Epithelial cell of esophagus (primary cell): ENCODE measurements at regions not wholly inside any gene's neighbourhood (a gene's known extent, or its start where the extent isn't known, plus 50 kb on each side); places are given as distances from the start of the nearest gene placed in this dataset.
A peak's percentile ranks its signal among the peaks of the same experiment; 100 is the strongest.

ENCODE experiments used
- DNase-seq: peaks from one replicate; pipeline ENCODE4 v3.0.0; 2010; ENCODE audit warnings: low read depth
- H3K4me3 ChIP-seq: 2 replicates; pipeline ENCODE4 v1.5.1; 2011; ENCODE audit warnings: mild to moderate bottlenecking, low read length, control low read depth
- CTCF ChIP-seq: IDR thresholded peaks from 2 replicates; pipeline ENCODE4 v1.5.1; 2011; ENCODE audit warnings: low read depth, mild to moderate bottlenecking, low read length, control low read depth, inconsistent platforms; ENCODE audit not compliant: insufficient read depth; ENCODE audit errors: missing control alignments

- DNase-seq, result no peak
- no peak overlapping the region for H3K4me3 ChIP-seq
- no peak for TF ChIP-seq CTCF
These were observed 70.1 kb upstream of the EFEMP1 start for GRCh38 chr2:55993685-55994084.

GRCh38 chr2:55995211-55995610 is 71.6 kb upstream of the EFEMP1 start:
- no peak for DNase-seq
- no peak overlapping the region for H3K4me3 ChIP-seq
- no peak for TF ChIP-seq CTCF

- no peak for TF ChIP-seq CTCF
- no peak for DNase-seq
- no peak overlapping the region for H3K4me3 ChIP-seq
These were observed 72.3 kb upstream of the EFEMP1 start for GRCh38 chr2:55995902-55996301.

GRCh38 chr2:55999231-55999630 is 75.6 kb upstream of the EFEMP1 start:
- H3K4me3 ChIP-seq, result no peak overlapping the region
- TF ChIP-seq CTCF, result no peak
- DNase-seq, result no peak

DNA sequence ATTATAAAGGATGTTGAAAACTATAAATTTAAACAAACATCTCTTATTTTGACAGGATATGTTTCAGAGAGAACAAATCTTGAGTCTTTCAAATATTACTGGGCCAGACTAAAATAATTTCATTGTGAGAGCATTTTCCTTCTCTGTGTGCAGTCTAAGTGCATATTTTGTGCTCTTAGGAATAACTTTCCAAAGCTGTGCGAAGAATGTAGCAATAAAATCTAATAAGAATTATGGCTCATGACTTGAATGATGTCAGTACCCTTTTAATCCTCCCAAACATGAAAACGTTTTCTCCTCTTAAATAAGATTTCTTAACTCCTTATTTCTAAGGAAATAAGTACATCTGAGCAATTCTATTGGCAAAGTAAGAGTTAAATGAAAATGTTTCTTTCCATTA is 76.2 kb upstream of the EFEMP1 start:
- no peak for TF ChIP-seq CTCF
- no peak for DNase-seq
- H3K4me3 ChIP-seq, result no peak overlapping the region

DNA sequence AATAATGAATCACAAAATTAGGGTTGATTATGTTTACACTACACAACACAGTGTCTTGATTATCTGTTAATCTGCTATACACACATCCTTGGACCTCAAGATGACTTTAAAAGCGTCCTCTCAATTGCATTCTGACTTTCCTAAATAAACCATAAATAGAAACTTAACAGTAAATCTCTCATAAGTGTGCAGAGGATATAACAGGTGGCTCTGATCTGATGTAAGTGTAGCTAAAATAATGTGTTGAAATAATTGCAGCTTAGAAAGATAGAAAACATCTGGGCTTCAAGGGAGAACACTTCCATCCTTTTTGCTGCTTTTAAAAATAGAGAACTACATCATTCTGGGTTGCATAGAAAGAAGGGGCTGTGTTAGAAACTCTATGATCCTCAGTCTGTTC is 78.4 kb upstream of the EFEMP1 start:
- no peak for DNase-seq
- no peak for TF ChIP-seq CTCF
- no peak overlapping the region for H3K4me3 ChIP-seq

- TF ChIP-seq CTCF, result no peak
- H3K4me3 ChIP-seq, result no peak overlapping the region
- peak; percentile 55 for DNase-seq
These were observed 85.3 kb upstream of the EFEMP1 start for GRCh38 chr2:56008661-56009431.
